GM10266 (cell line): ENCODE measurements at regions not wholly inside any gene's neighbourhood (a gene's known extent, or its start where the extent isn't known, plus 50 kb on each side); places are given as distances from the start of the nearest gene placed in this dataset.

Source experiments
- DNase-seq: peaks from one replicate; pipeline ENCODE4 v3.0.0; 2012; ENCODE audit errors: extremely low spot score
- CTCF ChIP-seq: IDR thresholded peaks from 2 replicates; pipeline ENCODE4 v1.5.1; 2012; ENCODE audit warnings: mild to moderate bottlenecking, low read depth; ENCODE audit not compliant: control insufficient read depth, insufficient read depth; ENCODE audit errors: missing control alignments

GRCh38 chr9:105881021-105881420 is 186.7 kb downstream of the TMEM38B start:
- no peak for TF ChIP-seq CTCF
- no peak for DNase-seq

GRCh38 chr9:105881654-105882349 is 187.5 kb downstream of the TMEM38B start:
- peak; percentile 98 for TF ChIP-seq CTCF
- DNase-seq: peak; percentile 58

- TF ChIP-seq CTCF: no peak
- DNase-seq: peak; percentile 26
These were observed 189.5 kb downstream of the TMEM38B start for GRCh38 chr9:105883847-105884246.

GRCh38 chr9:105884416-105884815 is 190.1 kb downstream of the TMEM38B start:
- no peak for DNase-seq
- no peak for TF ChIP-seq CTCF

GRCh38 chr9:105886136-105886535 is 191.8 kb downstream of the TMEM38B start:
- DNase-seq: no peak
- TF ChIP-seq CTCF: no peak

- DNase-seq: no peak
- no peak for TF ChIP-seq CTCF
These were observed 193.3 kb downstream of the TMEM38B start for GRCh38 chr9:105887679-105888078.

- no peak for DNase-seq
- no peak for TF ChIP-seq CTCF
These were observed 195.9 kb downstream of the TMEM38B start for GRCh38 chr9:105890046-105890822.
